GM19463 (cell line): ENCODE measurements at regions not wholly inside any gene's neighbourhood (a gene's known extent, or its start where the extent isn't known, plus 50 kb on each side); places are given as distances from the start of the nearest gene placed in this dataset.

ENCODE experiments used
- ATAC-seq: cut with Tn5 transposase; IDR thresholded peaks from one replicate; pipeline ENCODE4 v1.9.1; 2021; ENCODE audit warnings: mild to moderate bottlenecking, moderate library complexity; ENCODE audit not compliant: unreplicated experiment

DNA sequence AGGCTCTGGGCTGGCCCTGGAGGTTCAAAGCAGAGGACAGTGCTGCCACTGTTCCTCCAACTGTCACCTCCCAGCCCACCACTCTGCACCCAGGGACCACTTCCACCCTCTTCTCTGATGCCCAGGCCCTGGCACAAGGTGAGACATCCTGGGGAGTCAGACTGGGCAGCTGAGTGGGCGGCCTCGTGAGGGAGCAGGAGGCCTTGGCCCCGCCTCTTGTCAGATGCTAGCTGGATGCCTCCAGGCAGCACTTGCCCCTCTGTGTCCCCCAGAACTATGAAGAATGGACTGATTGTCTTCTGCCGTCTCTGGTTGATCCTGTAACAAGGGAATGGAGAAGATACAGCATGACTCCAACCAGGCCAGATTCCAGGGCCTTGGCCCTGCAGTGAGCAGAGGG, 191.0 kb upstream of the LINGO1 start:
- no peak for ATAC-seq

DNA sequence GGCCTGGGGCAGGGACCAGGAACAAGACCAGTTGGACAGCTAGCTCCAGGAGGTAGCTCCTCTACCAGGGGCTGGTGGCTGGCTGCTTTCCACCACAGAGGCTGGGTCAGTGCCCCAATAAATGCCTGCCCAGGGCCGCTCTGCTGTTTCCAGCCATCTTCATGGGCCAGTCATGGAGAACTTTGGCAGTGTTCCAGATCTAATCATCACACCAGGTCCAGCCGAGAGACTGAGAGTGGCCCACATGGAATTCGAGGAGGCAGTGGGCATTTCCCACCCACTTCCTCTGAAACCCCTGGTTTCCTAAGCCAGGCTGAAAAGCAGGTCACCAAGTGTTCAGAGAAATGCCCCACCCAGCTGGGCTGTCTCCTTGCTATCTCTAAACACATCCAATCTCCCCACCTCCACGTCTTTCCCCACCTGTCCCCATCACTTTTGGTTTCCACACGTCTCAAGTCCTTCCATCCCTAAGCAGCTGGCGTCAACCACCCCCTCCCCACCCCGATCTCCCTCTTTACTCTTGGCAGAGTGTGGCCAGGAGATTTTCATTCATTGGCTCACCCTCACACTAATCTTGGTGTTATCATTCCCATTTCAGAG, 190.0 kb upstream of the LINGO1 start:
- no peak for ATAC-seq

DNA sequence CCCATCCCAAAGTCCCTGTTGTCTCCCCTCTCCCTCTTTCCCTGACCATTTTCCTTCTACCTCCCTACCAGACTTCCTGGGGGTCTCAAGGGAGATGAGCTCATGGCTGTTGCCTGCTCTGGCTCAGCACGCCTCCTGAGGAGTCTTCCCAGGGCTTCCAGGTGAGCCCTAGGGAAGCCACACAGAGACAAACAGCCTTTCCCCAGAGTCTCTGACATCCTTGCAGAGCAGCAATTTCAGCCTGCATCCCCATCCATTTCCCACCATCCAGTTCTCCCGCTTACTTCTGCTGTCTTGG, 189.2 kb upstream of the LINGO1 start:
- no peak for ATAC-seq

DNA sequence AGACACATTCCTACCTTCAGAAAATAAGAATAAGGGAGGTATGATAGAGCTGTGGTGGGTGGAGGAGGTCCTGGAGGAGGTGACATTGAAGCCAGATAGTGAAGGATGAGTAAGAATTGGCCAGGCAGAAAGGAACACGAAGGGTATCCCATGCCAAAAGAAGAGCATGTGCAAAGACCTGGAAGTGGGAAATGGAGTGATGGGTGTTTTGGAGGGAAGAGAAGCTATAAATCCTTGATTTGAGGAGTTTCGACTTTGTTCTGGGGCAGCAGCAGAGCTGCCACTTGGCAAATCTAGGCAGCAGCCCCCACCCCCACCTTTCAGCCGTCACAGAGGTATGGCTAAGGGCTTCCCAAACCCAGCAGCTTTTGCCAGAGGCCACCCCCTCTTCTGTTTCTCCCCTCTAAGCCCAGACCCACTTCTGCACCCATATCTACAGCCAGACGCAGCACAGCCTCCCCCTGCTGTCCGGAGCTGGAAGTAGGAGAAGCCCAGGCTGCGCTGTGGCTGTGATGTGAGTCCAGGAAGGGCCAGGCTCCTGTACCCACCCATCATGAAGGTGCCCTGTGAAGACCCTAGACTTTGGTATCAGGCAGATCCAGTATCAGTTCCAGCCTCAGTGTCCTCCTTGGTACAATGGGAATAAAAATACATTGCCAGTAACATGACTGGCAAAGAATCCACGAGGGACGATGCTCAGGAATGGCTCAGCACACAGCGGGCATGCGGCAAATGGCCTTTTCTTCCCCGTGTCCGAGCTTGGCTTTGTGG, 188.7 kb upstream of the LINGO1 start:
- ATAC-seq, result no peak

DNA sequence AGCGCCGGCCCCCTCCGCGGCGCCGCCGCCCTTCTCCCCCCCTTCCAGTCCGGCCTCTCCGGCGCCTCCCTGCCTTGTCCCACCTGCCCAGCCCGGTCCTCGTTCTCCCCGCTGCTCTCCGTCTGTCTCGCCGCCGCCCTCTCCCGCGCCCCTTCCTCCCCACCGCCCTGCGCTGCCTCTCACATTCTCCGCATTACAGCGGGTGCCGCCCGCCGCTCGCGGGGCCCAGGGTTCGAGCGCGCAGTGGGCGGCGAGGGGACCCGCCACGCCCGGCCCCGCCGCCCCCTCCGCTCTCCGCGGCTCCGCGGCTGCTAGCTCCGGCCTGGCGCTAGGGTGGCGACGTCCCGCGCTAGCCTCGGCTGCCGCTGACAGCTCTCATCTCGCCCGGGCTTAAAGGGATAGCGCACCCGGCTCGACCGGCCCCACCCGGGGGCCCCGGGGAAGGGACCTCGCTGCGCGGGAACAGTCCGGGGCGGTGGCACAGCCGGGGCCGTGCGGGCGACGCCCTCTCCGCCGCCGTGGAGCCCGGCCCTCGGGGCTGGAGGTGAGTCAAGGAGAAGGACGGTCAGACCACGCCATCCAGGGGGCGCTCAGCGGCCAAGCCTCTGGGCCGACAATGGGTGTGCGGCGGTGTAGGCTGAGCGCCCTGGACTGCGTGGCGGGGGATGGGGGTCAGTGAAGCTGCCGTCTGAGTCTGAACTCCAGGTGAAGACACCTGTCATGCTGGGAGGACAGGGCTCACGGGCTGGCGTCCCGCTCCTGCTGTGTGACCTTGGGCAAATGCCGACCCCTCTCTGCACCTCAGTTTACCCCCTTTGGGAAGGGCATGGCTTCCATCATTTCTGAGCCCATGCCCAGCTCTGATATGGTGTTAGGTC, 187.4 kb upstream of the LINGO1 start:
- no peak for ATAC-seq

DNA sequence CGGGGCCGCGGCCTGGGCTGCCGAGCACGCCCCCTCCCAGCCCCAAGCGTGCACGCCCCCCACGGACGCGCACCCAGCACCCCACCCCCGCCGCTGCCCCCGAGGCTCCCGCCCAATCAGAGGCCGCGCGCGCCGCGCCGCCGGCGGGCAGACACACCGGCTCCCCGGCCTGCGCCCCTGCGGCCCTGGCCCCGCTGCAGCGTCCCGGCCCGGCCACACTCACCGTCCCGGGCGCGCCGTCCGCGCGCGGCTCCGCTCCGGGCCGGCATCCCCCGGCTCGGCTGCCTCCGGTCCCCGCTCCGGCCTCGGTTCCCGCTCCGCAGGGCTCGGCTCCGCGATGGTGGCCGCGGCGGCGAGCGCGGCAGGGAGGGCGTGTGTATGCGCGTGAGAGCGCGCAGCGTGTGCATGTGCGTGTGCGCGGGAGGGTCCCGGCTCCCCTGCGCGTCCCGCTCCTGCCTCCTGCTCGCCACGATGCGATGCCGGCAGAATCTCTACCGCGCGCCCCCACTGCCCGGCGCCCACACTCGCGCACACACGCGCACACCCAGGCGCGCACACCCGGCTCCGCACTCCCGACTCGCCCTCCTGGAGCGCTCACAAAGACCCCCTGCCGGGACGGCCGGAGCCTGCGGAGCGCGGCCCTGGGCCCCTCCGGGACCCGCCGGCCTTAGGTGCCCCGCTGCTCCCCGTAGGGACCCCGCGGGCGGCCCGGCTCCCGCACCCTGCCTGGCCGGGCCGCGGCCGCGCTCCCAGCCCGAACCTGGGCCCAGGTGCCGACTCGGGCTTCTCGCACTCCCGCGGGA, 186.5 kb upstream of the LINGO1 start:
- no peak for ATAC-seq

DNA sequence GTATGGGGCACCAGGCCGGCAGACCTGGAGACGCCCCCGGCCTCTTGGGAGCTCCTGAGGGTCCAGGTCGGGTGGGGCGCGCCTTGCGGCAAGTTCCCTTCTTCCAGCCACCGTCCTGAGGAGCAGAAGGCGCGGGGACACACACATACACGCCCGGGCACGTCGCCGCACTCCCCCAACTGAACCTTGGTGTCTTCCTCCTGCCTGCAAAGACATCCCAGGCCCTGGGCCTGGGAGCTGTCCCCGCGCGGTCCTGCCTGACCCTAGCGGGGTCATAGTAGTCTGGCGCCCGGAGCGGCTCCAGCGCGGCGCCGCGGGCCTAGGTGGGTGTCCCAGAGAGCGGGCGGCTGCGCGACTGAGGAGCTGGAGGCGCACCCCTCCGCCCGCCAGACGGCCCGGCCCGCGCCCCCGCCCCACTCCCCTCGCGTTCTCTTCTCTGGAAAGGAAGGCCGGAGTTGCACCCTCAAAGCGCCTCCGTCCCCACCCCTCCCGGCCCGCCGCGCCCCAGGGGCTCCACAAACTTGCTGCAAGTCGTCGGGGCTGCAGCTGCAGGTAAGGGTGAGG, 185.9 kb upstream of the LINGO1 start:
- ATAC-seq, result no peak

DNA sequence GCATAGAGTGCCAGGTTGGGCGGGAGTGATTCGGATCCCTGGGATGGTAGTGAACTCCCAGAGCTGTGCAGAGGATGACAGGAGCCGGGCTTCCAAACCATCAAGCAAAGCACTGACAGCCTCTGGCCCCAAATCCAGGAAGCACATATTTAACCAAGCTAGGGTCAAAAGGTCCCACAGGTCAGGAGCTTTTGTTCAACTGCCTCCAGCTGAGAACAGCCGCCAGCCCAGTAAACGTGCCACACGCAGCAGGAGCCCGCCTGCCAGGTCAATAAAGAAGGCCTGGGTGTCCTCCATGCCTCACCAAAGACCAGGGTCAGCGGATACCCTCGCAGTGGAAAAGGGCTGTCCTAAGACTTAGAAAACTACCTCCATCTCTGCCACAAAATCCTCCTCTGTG, 184.7 kb upstream of the LINGO1 start:
- ATAC-seq, result no peak

DNA sequence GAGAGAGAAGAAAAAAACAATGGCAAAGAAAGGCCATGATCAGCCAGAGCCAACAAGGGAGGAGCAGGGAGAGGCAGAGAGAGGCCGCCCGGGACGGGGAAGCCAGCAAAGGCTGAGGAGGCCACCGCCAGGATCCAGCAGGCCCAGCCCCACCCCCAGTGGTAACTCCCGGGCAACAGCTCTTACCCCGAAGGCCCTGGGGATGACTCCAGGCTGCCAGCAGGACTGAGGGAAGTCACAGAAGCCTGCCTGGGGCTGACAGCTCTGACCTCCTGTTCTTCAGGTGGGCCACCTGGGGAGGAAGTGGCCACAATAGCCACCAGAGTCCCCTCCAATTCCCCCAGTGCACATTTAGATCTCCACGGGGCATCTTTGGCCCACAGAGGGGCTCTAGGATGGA, 184.3 kb upstream of the LINGO1 start:
- ATAC-seq, result no peak

DNA sequence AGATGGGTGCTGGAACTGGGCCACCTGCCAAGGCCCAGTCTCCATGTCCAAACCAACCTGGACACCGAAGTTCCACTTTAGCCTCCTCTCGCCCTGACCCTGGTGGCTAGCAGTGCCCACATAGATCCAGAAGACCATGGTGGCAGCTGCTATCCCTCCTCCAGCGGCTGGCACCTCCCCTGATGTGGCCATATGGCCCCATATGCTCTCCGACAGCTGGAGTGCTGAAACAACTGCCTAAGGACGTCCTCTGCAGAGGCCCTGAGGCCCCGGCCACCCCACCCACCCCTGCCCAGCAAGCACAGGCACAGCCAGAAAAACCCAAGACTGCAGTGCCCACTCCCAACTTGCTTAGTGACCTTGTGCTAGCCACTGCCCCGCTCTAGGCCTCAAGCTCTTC, 182.3 kb upstream of the LINGO1 start:
- no peak for ATAC-seq

DNA sequence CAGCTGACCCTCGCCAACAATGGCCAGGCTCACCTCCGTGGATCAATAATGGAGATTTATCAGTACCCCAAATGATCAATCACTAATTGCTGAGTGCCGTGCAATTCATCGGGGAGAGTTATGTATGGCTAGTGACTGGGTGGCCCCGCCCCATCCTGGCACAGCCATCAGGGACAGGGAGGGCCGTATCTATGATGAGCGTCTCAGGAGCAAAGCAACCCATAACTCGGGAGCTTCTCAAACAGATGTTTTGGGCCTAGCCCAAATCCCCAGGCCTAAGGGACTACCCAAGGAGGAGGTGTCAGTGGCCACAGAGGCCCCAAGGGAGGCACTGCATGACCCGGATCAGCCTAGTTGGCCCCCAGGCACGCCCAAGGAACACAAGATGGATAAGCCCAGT, 180.0 kb upstream of the LINGO1 start:
- no peak for ATAC-seq

DNA sequence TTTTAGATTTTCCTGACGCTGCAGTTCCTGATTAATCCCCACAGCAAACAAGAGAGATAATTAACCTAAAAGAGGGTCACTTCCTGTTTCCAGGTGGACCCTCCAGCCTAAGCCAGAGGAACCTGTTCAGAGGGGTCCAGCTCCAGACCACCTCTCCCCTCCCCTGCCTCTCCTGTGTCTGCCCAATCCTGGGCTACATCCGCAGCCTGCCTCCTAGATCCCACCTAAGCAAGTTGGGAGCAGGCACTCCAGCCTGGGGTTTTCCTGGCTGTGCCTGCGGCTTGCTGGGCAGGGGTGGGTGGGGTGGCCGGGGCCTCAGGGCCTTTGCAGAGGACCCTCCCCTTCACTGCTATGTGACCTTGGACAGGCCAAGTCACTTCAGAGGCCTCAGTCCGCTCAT, 178.6 kb upstream of the LINGO1 start:
- no peak for ATAC-seq

DNA sequence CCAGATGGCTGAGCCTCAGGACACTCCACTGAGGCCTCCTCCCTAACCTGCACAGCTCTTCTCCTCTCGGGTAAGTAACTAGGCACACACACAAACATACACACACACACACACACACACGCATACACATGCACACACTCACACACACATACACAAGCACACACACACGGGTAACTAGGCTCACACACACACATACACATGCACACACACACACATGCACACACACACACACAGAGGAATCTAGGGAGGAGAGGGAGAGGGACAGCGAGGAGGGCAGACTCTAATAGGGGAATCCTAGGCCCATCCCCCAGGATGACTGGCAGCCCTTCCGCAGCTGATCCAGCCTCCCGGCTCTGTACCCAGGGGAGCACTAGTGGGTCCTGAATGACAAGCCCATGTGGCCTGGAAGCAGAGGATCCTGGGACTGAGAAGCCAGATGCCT, 177.4 kb upstream of the LINGO1 start:
- ATAC-seq, result no peak

DNA sequence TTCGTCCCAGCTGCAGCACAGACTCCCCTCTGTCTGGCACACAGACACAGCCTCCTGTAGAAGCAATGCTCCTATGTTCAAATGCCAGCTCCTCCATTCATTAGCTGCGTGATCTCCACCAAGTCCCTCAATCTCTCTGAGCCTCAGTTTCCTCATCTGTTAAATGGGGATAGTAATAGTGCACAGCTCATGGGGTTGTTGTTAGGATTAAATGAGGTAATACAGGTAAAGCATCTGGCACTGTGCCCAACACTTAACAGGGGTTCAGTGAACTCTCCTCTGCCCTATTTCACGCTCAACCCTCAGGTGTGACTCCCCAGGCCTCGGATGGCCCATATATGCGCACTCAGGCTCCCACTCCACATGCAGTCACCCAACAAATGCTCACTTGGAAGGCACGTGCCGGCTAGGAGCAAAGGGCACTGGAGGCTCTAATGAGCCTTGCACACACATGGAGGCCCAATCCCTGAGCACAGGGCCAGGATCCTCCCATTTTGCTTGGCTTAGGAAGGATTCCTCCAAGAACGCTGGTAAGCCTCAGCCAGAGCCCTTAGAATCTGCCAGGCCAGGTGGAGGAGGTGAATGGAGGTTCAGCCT, 176.0 kb upstream of the LINGO1 start:
- no peak for ATAC-seq

DNA sequence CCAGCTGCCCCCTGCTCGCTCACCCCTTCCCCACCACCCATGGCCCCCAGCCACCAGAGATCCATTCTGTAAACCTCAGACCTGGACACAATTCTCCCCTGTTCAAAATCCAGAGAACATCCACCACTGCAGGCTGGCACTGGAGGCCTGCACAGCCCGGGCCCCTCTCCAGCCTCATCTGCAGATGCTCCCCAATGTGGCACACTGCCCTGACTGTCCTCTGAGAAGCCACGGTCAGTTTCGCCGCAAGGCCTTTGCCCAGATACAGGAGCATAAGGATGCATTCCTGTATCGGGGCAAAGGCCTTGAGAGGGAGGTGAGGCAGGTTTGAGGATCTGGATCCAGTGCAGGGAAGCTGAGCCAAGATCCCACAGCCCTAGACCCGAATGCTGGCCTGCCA, 175.4 kb upstream of the LINGO1 start:
- ATAC-seq, result no peak

DNA sequence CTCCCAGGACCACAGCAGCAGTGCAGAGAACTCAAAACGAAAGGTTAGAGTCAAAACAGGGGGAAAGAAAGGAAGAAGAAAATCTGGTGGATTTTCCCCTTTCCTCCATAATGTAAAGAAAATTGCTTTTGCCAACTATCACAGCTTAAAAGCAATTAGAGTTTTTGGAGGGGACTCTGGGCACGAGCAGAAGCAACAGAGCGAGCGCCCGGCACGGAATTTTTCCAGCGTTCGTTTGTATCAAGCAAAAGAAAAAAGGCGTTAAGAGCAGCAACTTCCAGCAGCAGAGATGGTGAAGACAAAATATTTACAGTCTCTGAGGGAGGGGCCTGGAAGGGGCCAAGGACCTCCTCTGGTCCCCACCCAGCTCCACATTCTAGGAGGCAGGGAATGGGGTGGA, 174.9 kb upstream of the LINGO1 start:
- ATAC-seq, result no peak

DNA sequence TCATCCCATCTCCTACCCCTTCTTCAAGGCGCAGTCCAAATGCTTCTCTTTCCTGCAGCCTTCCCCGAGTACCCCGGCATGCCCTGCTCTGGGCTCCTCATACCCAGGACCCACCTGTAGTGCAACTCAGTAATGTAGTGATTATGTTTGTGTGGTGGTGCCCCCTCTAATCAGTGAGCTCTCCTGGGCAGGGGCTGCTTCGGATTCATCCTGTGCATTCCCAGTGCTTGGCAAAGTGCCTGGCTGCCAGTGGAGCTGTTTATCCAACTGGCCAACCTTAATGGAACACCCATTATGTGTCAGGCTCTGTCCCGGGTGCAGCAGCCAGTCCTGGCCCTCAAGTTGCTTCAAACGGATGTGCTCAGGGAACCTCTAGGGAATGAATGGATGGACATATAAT, 174.4 kb upstream of the LINGO1 start:
- ATAC-seq, result no peak

DNA sequence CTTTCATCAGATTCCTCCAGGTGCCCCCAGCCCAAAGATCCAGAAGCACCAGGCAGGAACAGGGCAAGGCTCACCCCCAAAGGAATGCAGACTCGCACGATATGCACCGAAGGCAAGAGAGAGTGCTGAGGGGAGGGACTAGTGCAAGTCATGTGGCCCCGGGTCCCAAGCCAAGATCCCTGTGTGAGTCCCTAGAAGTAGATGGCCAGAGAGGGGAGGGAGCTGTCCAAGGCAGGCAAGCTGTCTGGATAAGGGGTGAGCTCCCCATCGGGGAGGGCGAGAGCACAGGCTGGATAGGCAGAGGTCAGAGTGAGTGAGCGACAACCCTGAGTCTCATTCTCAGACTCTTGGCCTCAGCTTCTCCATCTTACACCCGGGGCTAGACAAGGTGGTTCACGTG, 171.5 kb upstream of the LINGO1 start:
- no peak for ATAC-seq

DNA sequence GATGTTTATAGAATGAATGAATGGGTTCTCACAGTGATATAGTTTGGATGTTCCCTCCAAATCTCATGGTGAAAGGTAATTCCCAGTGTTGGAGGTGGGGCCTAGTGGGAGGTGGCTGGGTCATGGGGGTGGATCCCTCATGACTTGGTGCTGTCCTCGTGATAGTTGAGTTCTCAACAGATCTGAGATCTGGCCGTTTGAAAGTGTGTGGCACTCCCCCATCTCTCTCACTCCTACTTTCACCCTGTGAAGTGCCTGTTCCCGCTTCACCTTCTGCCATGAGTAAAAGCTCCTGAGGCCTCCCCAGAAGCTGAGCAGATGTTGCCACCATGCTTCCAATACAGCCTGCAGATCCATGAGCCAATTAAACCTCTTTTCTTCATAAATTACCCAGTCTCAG, 170.8 kb upstream of the LINGO1 start:
- ATAC-seq, result no peak

DNA sequence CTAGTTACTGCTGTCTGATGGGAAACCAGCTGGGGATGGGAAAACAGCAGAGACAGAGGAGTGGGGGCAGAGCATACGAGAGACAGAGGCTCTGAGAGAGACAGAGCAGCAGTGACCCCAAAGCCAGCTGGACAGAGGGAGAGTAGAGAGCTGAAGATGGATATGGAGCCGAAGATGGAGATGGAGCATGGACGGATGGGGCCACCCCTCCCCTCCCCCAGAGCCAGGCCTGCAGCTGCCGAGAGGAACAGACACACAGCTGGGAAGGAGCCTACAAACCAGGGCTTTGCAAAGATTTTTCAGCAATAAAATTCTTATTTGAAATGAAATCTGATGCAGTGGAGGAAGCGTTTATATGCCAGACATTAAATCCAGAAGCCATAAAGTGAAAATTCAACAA, 167.6 kb upstream of the LINGO1 start:
- no peak for ATAC-seq

DNA sequence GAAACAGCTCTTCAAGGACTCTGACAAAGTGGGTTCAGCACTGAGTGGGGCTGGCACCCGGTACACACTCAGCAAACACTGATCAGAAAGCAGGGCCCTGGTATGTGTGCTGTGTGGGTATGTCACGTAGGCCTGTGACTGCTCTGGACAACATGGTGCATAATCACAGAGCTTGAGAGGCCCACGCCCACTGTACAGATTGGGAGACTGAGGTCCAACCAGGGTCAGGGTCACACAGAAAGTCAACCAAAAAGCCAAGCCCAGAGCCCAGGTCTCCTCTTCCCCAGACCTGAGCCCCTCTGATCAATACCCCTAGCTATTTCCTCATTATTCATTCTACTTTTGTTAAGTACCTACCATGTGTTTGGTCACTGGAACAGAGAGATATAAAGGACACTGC, 166.1 kb upstream of the LINGO1 start:
- ATAC-seq, result no peak
